Immature natural killer cell (primary cell): ENCODE measurements at regions not wholly inside any gene's neighbourhood (a gene's known extent, or its start where the extent isn't known, plus 50 kb on each side); places are given as distances from the start of the nearest gene placed in this dataset.

Experiments
- DNase-seq, 3 donors: peaks; one replicate each; pipeline ENCODE4 v3.0.0; 2022; ENCODE audit warnings: mixed read lengths in 1 of 3
- H3K27ac Mint-ChIP-seq, 6 donors: one replicate each; pipeline ENCODE4 v1.8.0; 2020; ENCODE audit warnings: mixed read lengths in 6 of 6, mild to moderate bottlenecking in 5 of 6, inconsistent platforms in 4 of 6, moderate library complexity in 3 of 6
- H3K27me3 Mint-ChIP-seq, 3 donors: one replicate each; pipeline ENCODE4 v1.8.0; 2020 to 2021; ENCODE audit warnings: low read depth in 3 of 3, mild to moderate bottlenecking in 3 of 3, mixed read lengths in 3 of 3, moderate library complexity in 3 of 3, inconsistent platforms in 1 of 3
- H3K36me3 Mint-ChIP-seq, 3 donors: one replicate each; pipeline ENCODE4 v1.8.0; 2020; ENCODE audit warnings: mixed read lengths in 3 of 3, inconsistent platforms in 2 of 3, mild to moderate bottlenecking in 2 of 3
- H3K4me1 Mint-ChIP-seq, 2 donors: one replicate each; pipeline ENCODE4 v1.8.0; 2020; ENCODE audit warnings: inconsistent platforms in 2 of 2, mild to moderate bottlenecking in 2 of 2, mixed read lengths in 2 of 2, moderate library complexity in 1 of 2
- H3K4me3 Mint-ChIP-seq, 5 donors: one replicate each; pipeline ENCODE4 v1.8.0; 2020; ENCODE audit warnings: mild to moderate bottlenecking in 5 of 5, mixed read lengths in 5 of 5, inconsistent platforms in 3 of 5, moderate library complexity in 3 of 5
- H3K9me3 Mint-ChIP-seq, 6 donors: one replicate each; pipeline ENCODE4 v1.8.0; 2020; ENCODE audit warnings: mild to moderate bottlenecking in 6 of 6, mixed read lengths in 6 of 6, inconsistent platforms in 4 of 6, moderate library complexity in 3 of 6

DNA sequence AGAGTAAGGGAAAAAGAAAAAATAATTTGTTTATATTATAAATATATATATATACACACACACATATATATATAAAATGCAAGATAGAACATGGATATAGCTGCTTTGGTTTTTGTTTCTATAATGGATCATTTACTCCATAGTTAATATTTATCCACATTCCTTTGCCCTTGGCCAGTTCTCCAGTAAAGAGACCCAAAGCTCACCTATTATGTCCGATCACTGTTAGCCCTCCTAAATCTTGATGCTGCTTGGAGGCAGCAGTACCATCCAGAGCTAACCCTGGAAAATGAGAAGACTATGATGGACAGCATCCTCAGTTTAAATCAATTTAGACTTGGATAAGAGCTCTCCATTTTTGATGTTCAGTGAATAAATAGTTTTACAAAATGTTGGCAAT lies 407.7 kb downstream of the PLPP3 start:
- no peaks in the 10 kb centered on the region for H3K36me3 Mint-ChIP-seq
- H3K4me1 Mint-ChIP-seq = no peaks in the 10 kb centered on the region

DNA sequence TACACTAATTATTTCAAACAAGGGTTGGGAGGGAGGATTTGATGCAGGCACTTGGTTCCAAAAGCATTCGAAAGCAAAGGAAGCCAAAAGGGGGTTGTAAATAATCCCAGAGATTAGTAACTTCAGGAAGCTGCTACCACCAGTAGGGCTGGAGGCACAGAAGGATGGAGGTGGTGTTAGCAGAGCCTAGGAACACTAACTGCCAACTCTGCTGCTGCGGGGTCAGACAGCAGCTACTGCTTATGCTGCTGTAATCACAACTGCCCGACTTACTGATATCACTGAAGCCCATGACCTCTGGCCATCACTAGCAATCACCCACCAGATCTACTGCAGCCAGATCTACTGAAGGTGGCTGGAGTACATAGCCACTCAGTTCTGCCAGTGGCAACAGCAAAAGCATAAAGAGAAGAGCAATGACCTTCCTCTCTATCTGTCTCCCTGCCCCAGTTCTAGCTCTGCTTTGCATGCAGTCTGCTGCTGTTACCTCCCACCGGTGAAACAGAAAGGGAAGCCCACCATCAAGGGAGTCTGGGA lies 408.5 kb downstream of the PLPP3 start:
- peaks cover 0 to 7% (median 0%) of the 10 kb centered on the region in 6 donors for H3K9me3 Mint-ChIP-seq
- H3K4me3 Mint-ChIP-seq = no peak overlapping the region
- H3K4me1 Mint-ChIP-seq = no peaks in the 10 kb centered on the region
- no peaks in the 10 kb centered on the region for H3K36me3 Mint-ChIP-seq
- H3K27me3 Mint-ChIP-seq = peaks cover 0 to 7% (median 3%) of the 10 kb centered on the region in 3 donors
- DNase-seq = no peak
- no peak overlapping the region for H3K27ac Mint-ChIP-seq

More for the DNA sequence above, 407.7 kb downstream of the PLPP3 start:
- no peak overlapping the region for H3K4me3 Mint-ChIP-seq
- DNase-seq = no peak
- H3K27ac Mint-ChIP-seq = no peak overlapping the region
- H3K9me3 Mint-ChIP-seq = peaks cover 0 to 6% (median 0%) of the 10 kb centered on the region in 6 donors
- H3K27me3 Mint-ChIP-seq = peaks cover 0 to 6% (median 3%) of the 10 kb centered on the region in 3 donors

DNA sequence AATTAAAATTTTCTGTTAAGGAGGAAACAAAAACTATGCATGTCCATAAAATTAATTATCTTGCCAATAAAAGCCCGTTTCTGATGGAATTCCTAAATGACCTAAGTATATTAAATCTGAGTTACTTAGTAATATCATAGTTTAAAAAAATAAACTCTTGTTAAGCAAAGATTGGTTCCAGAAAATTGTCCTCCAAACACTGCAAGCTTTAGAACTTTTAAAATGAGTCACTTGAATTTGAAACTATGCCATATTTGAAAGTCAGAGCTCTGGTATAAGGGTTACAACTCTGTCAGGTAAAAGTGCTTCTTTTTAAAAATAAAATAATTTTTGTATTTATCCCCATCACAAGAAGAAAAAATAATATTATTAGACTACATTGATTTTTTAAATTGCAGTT lies 409.5 kb downstream of the PLPP3 start:
- Mint-ChIP-seq H3K27ac (no peak overlapping the region), H3K27me3 (peaks cover 2 to 7% (median 3%) of the 10 kb centered on the region in 3 donors), H3K4me1 (no peaks in the 10 kb centered on the region), H3K36me3 (no peaks in the 10 kb centered on the region), H3K9me3 (peaks cover 0 to 7% (median 0%) of the 10 kb centered on the region in 6 donors), H3K4me3 (no peak overlapping the region)
- no peak for DNase-seq

DNA sequence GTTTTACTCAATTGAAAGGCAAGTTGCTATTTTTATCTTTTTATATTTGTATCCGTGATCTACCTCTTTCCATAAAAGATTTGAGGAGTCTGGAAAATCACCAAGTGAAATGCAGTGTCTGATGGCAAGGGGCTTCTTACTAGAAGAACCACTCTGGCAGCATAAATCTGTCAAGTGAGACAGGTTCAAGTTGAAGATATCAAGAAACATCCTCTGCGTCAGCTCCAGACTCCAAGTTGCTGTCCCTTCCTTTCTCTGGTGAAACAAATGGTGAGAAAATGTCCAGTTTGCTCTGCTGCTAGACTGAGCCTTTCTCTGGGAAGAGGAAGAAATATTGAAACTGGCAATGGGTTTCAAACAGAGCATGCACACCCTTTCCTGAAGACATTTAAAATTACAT lies 411.2 kb downstream of the PLPP3 start:
- no peak overlapping the region for H3K27ac Mint-ChIP-seq
- DNase-seq = no peak
- no peak overlapping the region for H3K4me3 Mint-ChIP-seq
- peaks cover 0 to 7% (median 0%) of the 10 kb centered on the region in 6 donors for H3K9me3 Mint-ChIP-seq
- no peaks in the 10 kb centered on the region for H3K4me1 Mint-ChIP-seq
- no peaks in the 10 kb centered on the region for H3K36me3 Mint-ChIP-seq
- peaks cover 2 to 8% (median 2%) of the 10 kb centered on the region in 3 donors for H3K27me3 Mint-ChIP-seq

DNA sequence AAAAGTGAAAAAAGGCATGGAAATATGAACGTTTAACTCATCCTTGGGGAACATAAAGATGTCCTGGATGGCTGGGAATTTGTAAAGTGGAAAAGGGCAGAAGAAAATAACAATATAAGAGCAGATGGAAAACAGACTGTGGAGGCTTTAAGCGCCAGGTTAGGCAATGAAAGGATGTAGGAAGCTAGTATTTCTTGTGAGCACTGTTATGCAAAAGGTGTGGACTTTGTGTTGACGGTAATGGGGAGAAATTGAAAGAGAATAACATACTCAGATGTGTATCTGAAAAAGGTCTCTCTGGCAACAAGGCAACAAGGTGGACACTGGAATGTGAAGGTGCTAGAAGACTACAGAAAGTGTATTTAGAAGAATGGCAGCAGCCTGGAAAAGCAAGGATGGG lies 411.8 kb downstream of the PLPP3 start:
- Mint-ChIP-seq H3K36me3 (no peaks in the 10 kb centered on the region), H3K4me1 (no peaks in the 10 kb centered on the region), H3K4me3 (no peak overlapping the region), H3K9me3 (peaks cover 0 to 7% (median 0%) of the 10 kb centered on the region in 6 donors), H3K27ac (no peak overlapping the region), H3K27me3 (peaks cover 2 to 5% (median 2%) of the 10 kb centered on the region in 3 donors)
- no peak for DNase-seq

DNA sequence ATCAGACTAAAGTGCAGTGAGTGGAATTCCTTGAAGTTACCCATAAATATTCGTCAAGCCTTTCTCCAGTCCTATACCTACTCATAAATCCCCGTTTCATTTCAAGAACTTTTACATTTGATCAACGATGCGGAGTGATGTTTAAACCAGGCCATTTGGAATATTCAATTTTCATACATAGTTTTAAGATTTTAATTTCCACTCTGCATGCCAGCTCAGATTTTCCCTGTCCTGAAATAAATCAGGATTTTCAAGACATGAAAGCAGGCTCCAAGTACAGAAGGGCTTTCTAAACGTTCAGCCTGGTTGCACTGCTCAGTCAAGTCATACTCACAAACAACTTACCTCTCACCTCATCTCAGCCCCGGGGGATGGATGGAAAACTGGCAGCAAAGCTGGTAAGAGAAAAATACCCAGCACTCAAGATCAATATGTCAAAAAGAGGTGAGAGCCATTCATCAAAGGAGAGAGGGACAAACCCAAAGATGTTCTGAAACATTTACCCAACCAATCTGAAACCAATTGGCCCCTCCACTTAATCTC lies 418.5 kb downstream of the PLPP3 start:
- Mint-ChIP-seq H3K4me1 (no peaks in the 10 kb centered on the region), H3K4me3 (no peak overlapping the region), H3K27me3 (peaks cover 2 to 4% (median 2%) of the 10 kb centered on the region in 3 donors), H3K9me3 (peaks cover 0 to 2% (median 0%) of the 10 kb centered on the region in 6 donors), H3K36me3 (no peaks in the 10 kb centered on the region), H3K27ac (no peak overlapping the region)
- DNase-seq = no peak

DNA sequence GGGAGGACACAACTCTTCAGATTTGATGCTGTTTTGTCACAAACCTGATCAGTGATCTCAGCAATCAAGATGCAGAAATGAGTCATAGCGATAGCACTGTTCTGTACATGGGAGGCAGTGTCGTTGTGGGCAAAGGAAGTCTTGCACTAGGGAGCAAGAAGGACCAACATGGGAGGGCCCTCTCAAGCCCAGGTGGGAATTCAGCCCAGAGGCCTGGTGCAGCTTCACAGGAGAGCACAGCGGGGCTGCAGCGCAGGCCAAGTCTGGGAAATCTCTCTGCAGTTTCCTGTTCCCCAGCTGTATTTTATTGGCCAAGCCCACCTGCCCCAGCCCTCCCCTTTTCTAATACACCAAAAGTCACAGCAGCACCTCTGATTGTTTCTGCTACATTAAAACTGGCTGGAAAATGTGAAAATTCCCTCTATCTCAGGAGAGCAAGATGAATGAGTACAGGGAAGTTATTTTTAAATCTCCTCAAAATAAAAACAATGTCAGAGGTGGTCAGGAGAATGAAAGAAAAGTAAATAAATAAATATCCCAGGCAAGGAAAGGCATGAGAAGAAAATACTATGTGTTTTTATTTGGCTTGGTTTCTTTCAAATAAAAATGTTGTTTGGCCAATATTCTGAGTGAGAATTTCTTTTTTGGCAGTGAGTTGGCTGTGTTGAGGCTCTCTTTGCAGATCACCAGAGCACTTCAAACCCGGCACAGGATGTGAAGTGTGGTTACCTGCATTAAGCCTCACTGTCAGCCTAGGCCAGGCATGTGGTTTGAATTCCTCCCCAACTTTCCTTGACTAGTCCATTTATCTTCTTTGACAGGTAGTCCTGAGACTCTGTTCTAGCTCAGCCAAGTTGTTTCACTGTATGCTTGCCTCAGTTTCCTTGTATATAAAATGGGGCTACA lies 422.1 kb downstream of the PLPP3 start:
- H3K36me3 Mint-ChIP-seq = no peaks in the 10 kb centered on the region
- H3K4me1 Mint-ChIP-seq = no peaks in the 10 kb centered on the region
- no peak for DNase-seq
- no peaks in the 10 kb centered on the region for H3K9me3 Mint-ChIP-seq
- H3K27me3 Mint-ChIP-seq = peaks cover 0 to 2% (median 2%) of the 10 kb centered on the region in 3 donors
- no peak overlapping the region for H3K4me3 Mint-ChIP-seq
- no peak overlapping the region for H3K27ac Mint-ChIP-seq

DNA sequence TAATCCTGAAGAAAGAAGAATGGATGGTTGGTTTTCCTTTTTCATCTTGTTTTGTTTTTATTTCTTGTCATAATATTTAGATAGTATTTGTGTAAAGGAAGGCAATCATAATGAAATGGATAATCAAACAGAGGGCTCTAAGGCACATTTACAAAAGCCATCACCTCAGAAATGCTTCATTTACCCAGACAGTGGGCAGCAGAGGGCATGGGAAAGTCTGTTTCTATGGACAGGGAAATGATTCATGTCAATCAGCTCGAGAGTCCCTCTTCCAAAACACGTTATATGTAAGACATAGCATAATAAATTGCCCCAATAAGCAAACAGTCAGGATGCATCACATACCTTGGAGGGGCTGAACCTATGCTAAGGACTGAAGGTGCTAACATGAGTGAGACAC lies 426.1 kb downstream of the PLPP3 start:
- H3K36me3 Mint-ChIP-seq = no peaks in the 10 kb centered on the region
- H3K27me3 Mint-ChIP-seq = peaks cover 0 to 2% (median 0%) of the 10 kb centered on the region in 3 donors
- H3K4me1 Mint-ChIP-seq = no peaks in the 10 kb centered on the region
- H3K9me3 Mint-ChIP-seq = no peaks in the 10 kb centered on the region
- no peak overlapping the region for H3K27ac Mint-ChIP-seq
- H3K4me3 Mint-ChIP-seq = no peak overlapping the region
- no peak for DNase-seq

DNA sequence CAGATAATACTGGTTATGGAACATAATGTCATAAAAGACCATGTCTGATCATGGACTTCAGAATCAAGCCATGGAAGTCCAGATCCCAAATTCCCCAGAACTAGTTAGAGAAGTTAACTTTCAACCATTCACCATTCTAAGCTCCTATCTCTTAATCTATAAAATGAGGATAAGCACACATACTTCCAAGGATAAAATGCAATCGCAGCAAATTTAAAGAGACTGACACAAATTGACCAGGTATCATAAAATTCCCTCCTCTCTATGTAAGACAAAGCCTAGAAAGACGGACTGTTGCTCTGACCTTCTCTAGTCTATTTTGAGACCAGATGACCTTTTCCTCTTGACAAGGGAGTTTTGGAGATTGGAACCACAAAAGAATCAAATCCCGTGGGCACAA lies 426.7 kb downstream of the PLPP3 start:
- Mint-ChIP-seq H3K27ac (no peak overlapping the region), H3K9me3 (no peaks in the 10 kb centered on the region), H3K27me3 (peaks cover 0 to 2% (median 0%) of the 10 kb centered on the region in 3 donors), H3K36me3 (no peaks in the 10 kb centered on the region), H3K4me3 (no peak overlapping the region), H3K4me1 (no peaks in the 10 kb centered on the region)
- no peak for DNase-seq

DNA sequence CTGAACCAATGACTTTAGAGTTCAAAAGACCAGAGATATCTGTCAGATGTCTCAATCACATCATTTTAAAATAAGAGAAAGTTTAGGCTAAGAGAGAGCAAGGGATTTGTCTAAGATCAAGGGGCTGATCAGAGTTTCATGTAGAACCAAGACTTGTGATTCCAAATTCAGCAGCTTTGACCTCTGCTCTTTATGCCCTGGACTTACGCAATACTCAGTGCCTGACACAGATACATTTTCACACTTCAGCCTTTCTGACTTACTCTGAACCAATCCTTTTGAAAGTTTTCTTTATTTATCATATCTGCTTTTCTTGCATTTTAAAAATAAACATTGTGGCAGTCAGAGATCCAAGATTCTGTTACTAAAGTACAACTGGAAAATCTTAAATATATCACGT lies 428.0 kb downstream of the PLPP3 start:
- no peaks in the 10 kb centered on the region for H3K36me3 Mint-ChIP-seq
- H3K4me3 Mint-ChIP-seq = no peak overlapping the region
- H3K9me3 Mint-ChIP-seq = no peaks in the 10 kb centered on the region
- H3K27ac Mint-ChIP-seq = no peak overlapping the region
- no peak for DNase-seq
- H3K4me1 Mint-ChIP-seq = no peaks in the 10 kb centered on the region
- H3K27me3 Mint-ChIP-seq = peaks cover 0 to 2% (median 0%) of the 10 kb centered on the region in 3 donors

DNA sequence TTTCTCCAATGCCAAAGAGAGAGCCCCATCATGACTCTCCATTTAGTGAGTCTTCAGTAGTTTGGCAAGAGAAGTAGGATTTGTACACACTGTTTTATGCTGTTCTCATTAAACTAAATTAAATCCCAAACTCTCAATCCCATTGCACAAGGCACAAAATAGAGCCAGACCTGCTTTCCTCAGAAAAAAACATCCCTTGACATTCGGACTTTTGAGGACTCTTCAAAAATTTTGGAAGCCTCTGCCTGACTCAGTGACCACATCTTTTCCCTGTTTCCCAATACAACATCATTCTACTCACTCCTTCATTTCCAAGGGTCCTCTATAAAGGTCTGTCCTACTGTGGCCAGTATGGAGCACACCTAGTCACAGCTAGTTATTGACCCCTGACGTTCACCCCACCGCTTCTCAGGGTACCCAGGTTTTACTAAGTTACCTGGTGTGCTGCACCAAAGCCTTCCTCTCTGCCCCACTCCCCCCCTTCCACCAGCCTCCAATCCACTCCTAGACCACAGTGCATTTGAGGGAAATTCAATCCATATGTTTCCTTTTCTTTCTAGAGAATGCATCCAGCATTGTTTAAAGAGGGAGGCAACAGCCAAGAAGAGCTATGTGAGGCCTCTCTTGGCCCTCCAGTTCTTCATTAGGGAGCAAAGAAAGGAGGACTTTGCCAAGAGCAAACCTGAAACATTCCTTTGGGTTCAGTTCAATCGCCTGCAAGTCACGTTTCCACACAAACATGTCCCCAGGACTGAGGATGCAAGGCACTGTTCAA lies 428.7 kb downstream of the PLPP3 start:
- no peak for DNase-seq
- Mint-ChIP-seq H3K9me3 (no peaks in the 10 kb centered on the region), H3K27me3 (peaks cover 0 to 2% (median 0%) of the 10 kb centered on the region in 3 donors), H3K4me1 (no peaks in the 10 kb centered on the region), H3K27ac (no peak overlapping the region), H3K36me3 (no peaks in the 10 kb centered on the region), H3K4me3 (no peak overlapping the region)

DNA sequence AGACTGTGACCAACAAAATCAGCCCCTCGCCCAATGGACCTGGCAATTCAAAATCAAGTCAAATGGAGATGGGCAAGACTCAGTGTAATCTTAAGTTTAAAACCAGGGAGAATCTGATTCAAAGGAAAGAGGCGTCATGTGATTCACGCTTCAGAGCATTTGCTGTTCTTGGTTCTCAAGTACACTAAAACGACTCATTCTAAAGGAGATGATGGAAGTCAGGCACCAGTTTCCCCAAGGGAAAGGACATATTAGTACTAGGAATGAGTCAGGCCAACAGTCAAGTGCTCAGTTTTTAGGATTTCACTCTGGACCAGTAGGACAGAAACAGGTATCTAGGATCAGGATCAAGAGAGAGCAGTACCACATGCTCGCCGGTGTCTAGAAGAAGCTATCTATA lies 429.6 kb downstream of the PLPP3 start:
- Mint-ChIP-seq H3K27me3 (peaks cover 0 to 1% (median 0%) of the 10 kb centered on the region in 3 donors), H3K9me3 (no peaks in the 10 kb centered on the region), H3K36me3 (no peaks in the 10 kb centered on the region), H3K4me3 (no peak overlapping the region), H3K4me1 (no peaks in the 10 kb centered on the region), H3K27ac (no peak overlapping the region)
- no peak for DNase-seq

DNA sequence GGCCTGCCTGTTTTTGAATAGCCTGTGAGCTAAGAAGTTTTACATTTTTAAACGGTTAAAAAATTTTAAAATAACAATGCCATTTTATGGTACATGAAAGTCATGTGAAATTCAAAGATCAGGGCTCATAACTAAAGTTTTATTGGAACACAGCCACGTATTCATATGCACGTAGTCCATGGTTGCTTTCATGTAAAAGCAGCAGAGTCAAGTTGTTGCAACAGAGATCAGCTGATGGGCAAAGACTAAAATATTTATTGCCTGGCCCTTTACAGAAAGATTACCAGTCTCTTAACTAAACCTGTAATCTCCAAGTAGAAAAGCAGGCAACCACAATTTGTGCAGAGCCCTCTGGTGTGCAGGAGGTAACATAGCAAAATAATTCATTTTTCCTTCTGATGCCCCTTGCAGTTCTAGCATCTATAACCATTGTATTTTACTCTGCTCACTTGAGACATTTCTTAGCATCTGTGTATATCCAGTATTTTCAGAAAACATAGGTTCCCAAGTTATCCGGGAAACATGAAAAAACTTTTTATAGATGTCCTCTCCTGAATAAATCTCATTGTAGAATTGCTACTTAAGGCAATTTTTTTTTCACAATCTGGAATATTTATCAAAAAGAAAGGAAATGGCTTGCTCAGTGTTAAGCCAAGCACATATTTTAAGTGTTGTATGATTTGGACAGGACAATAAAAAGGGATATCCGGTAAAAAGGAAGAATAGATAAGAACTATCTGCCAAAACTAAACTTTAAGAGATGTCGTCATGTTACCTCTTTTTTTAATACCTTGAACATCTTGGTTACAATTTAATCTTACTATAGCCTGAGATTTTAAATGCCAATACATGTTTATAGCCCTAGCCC lies 430.8 kb downstream of the PLPP3 start:
- Mint-ChIP-seq H3K27me3 (peaks cover 0 to 1% (median 0%) of the 10 kb centered on the region in 3 donors), H3K4me1 (no peaks in the 10 kb centered on the region), H3K4me3 (no peak overlapping the region), H3K36me3 (no peaks in the 10 kb centered on the region), H3K27ac (no peak overlapping the region), H3K9me3 (no peaks in the 10 kb centered on the region)
- no peak for DNase-seq
